Spleen (tissue), 11 donors: ENCODE measurements at regions not wholly inside any gene's neighbourhood (a gene's known extent, or its start where the extent isn't known, plus 50 kb on each side); places are given as distances from the start of the nearest gene placed in this dataset.

Experiments used
- DNase-seq: peaks from one replicate; pipeline ENCODE4 v3.0.0-alpha.2; 2020
- H3K27ac ChIP-seq, 8 donors: fragments of 200-600 bp; sonication (generic) in 7 of 8; 1 replicate in 4 of 8; 2 replicates in 4 of 8; pipeline versions ENCODE4 v1.5.0 to v1.8.0; 2016 to 2021; ENCODE audit warnings: inconsistent platforms in 4 of 8, mild to moderate bottlenecking in 4 of 8, moderate library complexity in 1 of 8
- H3K27me3 ChIP-seq, 7 donors: fragments of 200-600 bp; sonication (generic) in 6 of 7; replicated peaks in 1 of 7; 1 replicate in 4 of 7; 2 replicates in 3 of 7; pipeline versions ENCODE4 v1.5.0 to v1.8.0; 2016 to 2021; ENCODE audit warnings: inconsistent platforms in 3 of 7, mild to moderate bottlenecking in 1 of 7
- H3K36me3 ChIP-seq, 6 donors: fragments of 200-600 bp; sonication (generic) in 5 of 6; 1 replicate in 4 of 6; 2 replicates in 2 of 6; pipeline versions ENCODE4 v1.5.0 to v1.8.0; 2016 to 2021; ENCODE audit warnings: inconsistent platforms in 2 of 6
- H3K4me1 ChIP-seq, 6 donors: fragments of 200-600 bp; sonication (generic) in 5 of 6; 1 replicate in 3 of 6; 2 replicates in 3 of 6; pipeline versions ENCODE4 v1.5.0 to v1.8.0; 2016 to 2021; ENCODE audit warnings: inconsistent platforms in 3 of 6
- H3K4me3 ChIP-seq, 8 donors: fragments of 200-600 bp; sonication (generic) in 7 of 8; 1 replicate in 4 of 8; 2 replicates in 4 of 8; pipeline versions ENCODE4 v1.5.0 to v1.8.0; 2016 to 2021; ENCODE audit warnings: inconsistent platforms in 4 of 8, mild to moderate bottlenecking in 4 of 8, moderate library complexity in 2 of 8
- H3K9me3 ChIP-seq, 8 donors: fragments of 200-600 bp; sonication (generic) in 7 of 8; 1 replicate in 4 of 8; 2 replicates in 4 of 8; pipeline versions ENCODE4 v1.5.0 to v1.8.0; 2016 to 2021; ENCODE audit warnings: inconsistent platforms in 4 of 8
- CTCF ChIP-seq, 11 experiments: fragments of 200-600 bp in 7 of 11; fragments of 450-650 bp in 4 of 11; sonication (generic) in 4 of 11; IDR thresholded peaks in 8 of 11; conservative IDR thresholded peaks in 3 of 11; 1 replicate in 7 of 11; 2 replicates in 4 of 11; pipeline versions ENCODE4 v1.4.0 to v1.8.0; 2016 to 2021; ENCODE audit warnings: antibody characterized with exemption in 11 of 11, inconsistent platforms in 4 of 11, mild to moderate bottlenecking in 1 of 11
- POLR2A ChIP-seq, 3 donors: fragments of 450-650 bp; IDR thresholded peaks; one replicate each; pipeline ENCODE4 v1.5.1; 2017; ENCODE audit warnings: antibody characterized with exemption in 3 of 3, mild to moderate bottlenecking in 1 of 3
- POLR2AphosphoS5 ChIP-seq, 3 donors: sonication (generic); formaldehyde crosslinking; IDR thresholded peaks; one replicate each; pipeline ENCODE4 v1.5.1; 2017; ENCODE audit warnings: antibody characterized with exemption in 3 of 3
- WGBS, 5 donors: extraction: QIAGEN DNeasy Blood & Tissue Kit in 3 of 5; methylation state at CpG; one replicate each; pipeline versions ENCODE4 v1.1.5 to v1.1.7; 2013 to 2018; 5-methylcytosine and 5-hydroxymethylcytosine counted together
- intact Hi-C: fragments of 100-400 bp; cut with DNase I; formaldehyde crosslinking; loops from one replicate; pipeline ENCODE4 v1.15.0; 2023; ENCODE audit warnings: low total_unique reads
- donor health status: healthy with polysubstance abuse.
- donor health status: DM: no; HTN: no; CAD: no; lungs with moderate emphysema.
- donor health status: DM: no; HTN: no; CAD: no.
- donor health status: Bipolar disorder and iron deficiency.
- donor health status: healthy.
- donor health status: DM: no; HTN: no; CAD: no.
- donor health status: DM: yes; HTN: yes; CAD: no.

- WGBS, 5 donors, result 78 to 92% (median 84%) methylated on average over 15 to 22 of the region's 22 CpGs
- intact Hi-C loops, result no loop called here
These were observed 93.4 kb downstream of the THBS2 start for GRCh38 chr6:169160091-169160854.

DNA sequence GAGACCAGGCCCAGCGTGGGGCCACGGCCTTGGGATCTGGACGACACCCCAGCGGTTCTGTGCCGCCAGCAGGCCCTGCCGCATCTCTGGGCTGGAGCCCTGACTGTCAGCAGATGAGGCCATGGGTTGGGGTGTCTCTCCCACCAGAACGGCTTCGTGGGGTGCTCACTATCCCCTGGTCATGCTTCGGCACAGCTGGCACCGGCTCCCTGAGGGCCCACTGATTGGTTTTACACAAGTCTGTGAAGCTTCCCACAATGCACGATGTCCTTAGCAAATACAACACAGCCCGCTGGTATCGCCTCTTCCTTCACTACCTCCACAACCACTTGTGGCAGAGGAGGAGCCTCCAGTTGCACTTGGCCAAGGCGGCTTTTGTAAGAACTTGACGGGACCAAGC lies 94.3 kb downstream of the THBS2 start:
- DNase-seq, result no peak
- Histone ChIP-seq H3K4me1 (peaks cover 0 to 11% (median 0%) of the 10 kb centered on the region in 6 donors), H3K27ac (no peak overlapping the region), H3K9me3 (no peaks in the 10 kb centered on the region), H3K36me3 (no peaks in the 10 kb centered on the region), H3K27me3 (peaks cover 0 to 8% (median 0%) of the 10 kb centered on the region in 7 donors), H3K4me3 (no peak overlapping the region)
- TF ChIP-seq POLR2AphosphoS5 (IDR thresholded peaks at IDR 0.05) (no peak), POLR2A (IDR thresholded peaks at IDR 0.05) (no peak), CTCF (IDR thresholded peaks at IDR 0.05 in 8 of 11, conservative IDR thresholded peaks at IDR 0.05 in 3 of 11) (no peak)
- intact Hi-C loops, result no loop called here
- WGBS, 5 donors, result 85 to 95% (median 94%) methylated on average over 7 to 15 of the region's 15 CpGs

More at GRCh38 chr6:169160091-169160854, 93.4 kb downstream of the THBS2 start:
- Histone ChIP-seq H3K27me3 (peaks cover 0 to 8% (median 0%) of the 10 kb centered on the region in 7 donors), H3K4me3 (no peak overlapping the region), H3K27ac (no peak overlapping the region), H3K36me3 (no peaks in the 10 kb centered on the region), H3K4me1 (peaks cover 0 to 11% (median 0%) of the 10 kb centered on the region in 6 donors), H3K9me3 (no peaks in the 10 kb centered on the region)
- no peak for DNase-seq
- TF ChIP-seq CTCF (IDR thresholded peaks at IDR 0.05 in 8 of 11, conservative IDR thresholded peaks at IDR 0.05 in 3 of 11), result no peak
- no peak for TF ChIP-seq POLR2AphosphoS5 (IDR thresholded peaks at IDR 0.05)
- TF ChIP-seq POLR2A (IDR thresholded peaks at IDR 0.05), result no peak

DNA sequence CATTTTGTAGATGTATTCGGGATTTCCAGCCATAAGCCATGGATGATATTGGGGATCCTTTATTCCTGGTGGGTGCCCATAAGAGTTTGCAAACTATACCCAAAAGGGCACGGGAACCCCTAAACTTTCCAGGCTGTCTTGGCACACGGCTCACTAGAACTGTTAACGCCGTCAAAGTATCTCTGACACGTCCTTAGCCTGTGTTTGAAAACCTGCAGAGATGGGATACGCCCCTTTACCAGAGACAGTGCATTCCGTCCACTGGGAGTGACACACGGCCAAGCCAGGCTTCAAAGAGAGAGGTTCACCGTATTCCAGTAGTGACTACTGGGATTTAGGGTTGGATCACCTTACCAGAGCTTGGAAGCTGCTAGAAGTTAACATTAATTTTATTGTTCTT lies 95.0 kb downstream of the THBS2 start:
- H3K27ac ChIP-seq, result peak overlapping the region in 1 of 8 donors; percentile 37
- DNase-seq, result no peak
- H3K9me3 ChIP-seq, result no peaks in the 10 kb centered on the region
- TF ChIP-seq CTCF (IDR thresholded peaks at IDR 0.05 in 8 of 11, conservative IDR thresholded peaks at IDR 0.05 in 3 of 11), result no peak
- H3K36me3 ChIP-seq, result no peaks in the 10 kb centered on the region
- peaks cover 0 to 11% (median 0%) of the 10 kb centered on the region in 6 donors for H3K4me1 ChIP-seq
- 82 to 90% (median 88%) methylated on average over 10 of the region's 10 CpGs for WGBS, 5 donors
- no peak overlapping the region for H3K4me3 ChIP-seq
- H3K27me3 ChIP-seq, result peaks cover 0 to 8% (median 0%) of the 10 kb centered on the region in 7 donors
- intact Hi-C loops, result no loop called here

GRCh38 chr6:169158174-169158573 lies 95.5 kb downstream of the THBS2 start:
- H3K4me3 ChIP-seq, result no peak overlapping the region
- peak overlapping the region in 3 of 8 donors; percentile 4 to 37 (median 7) for H3K27ac ChIP-seq

More at GRCh38 chr6:169158174-169158573, 95.5 kb downstream of the THBS2 start:
- DNase-seq, result no peak
- Histone ChIP-seq H3K36me3 (no peaks in the 10 kb centered on the region), H3K27me3 (peaks cover 0 to 8% (median 0%) of the 10 kb centered on the region in 7 donors), H3K4me1 (peaks cover 0 to 6% (median 0%) of the 10 kb centered on the region in 6 donors), H3K9me3 (no peaks in the 10 kb centered on the region)
- TF ChIP-seq POLR2AphosphoS5 (IDR thresholded peaks at IDR 0.05), result peak in 2 of 3 donors; percentile 32 to 39
- TF ChIP-seq POLR2A (IDR thresholded peaks at IDR 0.05), result no peak
- WGBS, 5 donors, result 35 to 60% (median 39%) methylated on average over 10 of the region's 10 CpGs
- intact Hi-C loops, result no loop called here
